ENCODE measurements at regions not wholly inside any gene's neighbourhood (a gene's known extent, or its start where the extent isn't known, plus 50 kb on each side); places are given as distances from the start of the nearest gene placed in this dataset.

- Histone ChIP-seq H3K4me3 (ENCODE audit: insufficient read depth, low read depth, low read length) (no peak overlapping the region), H3K4me1 (ENCODE audit: control insufficient read depth, insufficient read depth, low read length) (no peaks in the 10 kb centered on the region), H3K79me1 (ENCODE audit: low read depth in 1 of 2, low read length in 2 of 2) (no peaks in the 10 kb centered on the region), H2AK5ac (ENCODE audit: low read depth, low read length) (no peak overlapping the region), H3K9me3 (ENCODE audit: control insufficient read depth, insufficient read depth, low read length) (no peaks in the 10 kb centered on the region), H4K5ac (ENCODE audit: low read depth, low read length) (no peak overlapping the region), H3K4me2 (ENCODE audit: low read depth, low read length) (no peak overlapping the region), H3K4ac (ENCODE audit: low read depth, low read length) (no peak overlapping the region), H2BK120ac (ENCODE audit: low read depth, low read length) (no peak overlapping the region), H4K91ac (ENCODE audit: insufficient read depth, low read depth, low read length) (no peak overlapping the region), H3K27ac (ENCODE audit: insufficient read depth, low read length) (no peak overlapping the region), H2BK5ac (ENCODE audit: low read depth, low read length, poor library complexity, severe bottlenecking) (no peak overlapping the region), H3K56ac (ENCODE audit: extremely low read depth, insufficient read depth, low read length) (no peak overlapping the region), H2BK15ac (ENCODE audit: low read depth, low read length) (no peak overlapping the region), H3K23ac (ENCODE audit: low read depth, low read length) (no peak overlapping the region), H3K27me3 (ENCODE audit: control insufficient read depth, insufficient read depth, low read length) (no peaks in the 10 kb centered on the region), H4K8ac (ENCODE audit: low read depth in 2 of 2, low read length in 2 of 2) (no peak overlapping the region), H4K20me1 (ENCODE audit: insufficient read depth, low read length) (no peaks in the 10 kb centered on the region), H3K14ac (replicated peaks; ENCODE audit: low read depth, low read length) (no peak overlapping the region), H2AK9ac (replicated peaks; ENCODE audit: low read depth, low read length, poor library complexity) (no peak overlapping the region), H3K36me3 (ENCODE audit: control insufficient read depth, insufficient read depth, low read length) (no peaks in the 10 kb centered on the region), H2BK20ac (ENCODE audit: low read depth, low read length) (no peak overlapping the region), H3K9ac (ENCODE audit: low read depth, low read length) (no peak overlapping the region), H3K9me1 (ENCODE audit: insufficient read depth, low read length) (no peaks in the 10 kb centered on the region), H2AFZ (replicated peaks; ENCODE audit: low read length, poor library complexity) (no peak overlapping the region), H3K18ac (ENCODE audit: low read depth, low read length) (no peak overlapping the region)
- intact Hi-C loops (cut with micrococcal nuclease) = no loop called here
- no peak for ATAC-seq (ENCODE audit: low read depth)
- BruUV-seq (replicated peaks) = no TSS peak
- ChIA-PET CTCF (no interaction called here), POLR2A (ENCODE audit: unreplicated experiment) (interaction anchor here (0.5 kb wide), 1 partner anchor 265 kb away, joined by 3 read pairs; no protein-coding TSS in a partner anchor)
- TF ChIP-seq SMC3 (IDR thresholded peaks at IDR 0.05; ENCODE audit: low read depth, low read length) (no peak), FOS (IDR thresholded peaks at IDR 0.05; ENCODE audit: low read depth, low read length) (no peak), CHD1 (IDR thresholded peaks at IDR 0.05; ENCODE audit: low read depth, low read length) (no peak), POLR2A (IDR thresholded peaks at IDR 0.05; ENCODE audit: low read depth, low read length) (no peak), MXI1 (IDR thresholded peaks at IDR 0.05; ENCODE audit: borderline replicate concordance, low read depth, low read length) (no peak), CTCF (conservative IDR thresholded peaks at IDR 0.05; ENCODE audit: low read depth, low read length) (no peak), USF2 (IDR thresholded peaks at IDR 0.05; ENCODE audit: low read depth, low read length) (no peak), RCOR1 (IDR thresholded peaks at IDR 0.05; ENCODE audit: insufficient replicate concordance, low read length) (no peak), BHLHE40 (IDR thresholded peaks at IDR 0.05; ENCODE audit: low read depth, low read length) (no peak)
- in situ Hi-C loops (cut with MboI; ENCODE audit: low sequenced_read_pairs) = no loop called here
- no peak for DNase-seq
- WGBS, 2 experiments (ENCODE audit: extremely low coverage in 2 of 2, insufficient read length in 1 of 2) = no CpG with 5 or more reads among the region's 3 CpGs
- dilution Hi-C loops (cut with HindIII; ENCODE audit: low sequenced_read_pairs, unreplicated experiment) = no loop called here
Measured at GRCh38 chr10:10178476-10178875, 839.2 kb upstream of the CELF2 start.

Data from IMR-90 (cell line).